SHP77 (cell line): ENCODE measurements at regions not wholly inside any gene's neighbourhood (a gene's known extent, or its start where the extent isn't known, plus 50 kb on each side); places are given as distances from the start of the nearest gene placed in this dataset.
A peak's percentile ranks its signal among the peaks of the same experiment; 100 is the strongest.

Source experiments
- DNase-seq, 2 experiments: peaks; one replicate each; lab custom pipeline; 2025; lab: John Stamatoyannopoulos, UW

- DNase-seq = no peak
Observed at GRCh38 chr6:81814370-81815076, 62.0 kb upstream of the TENT5A start.

GRCh38 chr6:81813305-81813704, 60.8 kb upstream of the TENT5A start:
- DNase-seq = no peak

- no peak for DNase-seq
Observed at GRCh38 chr6:81812401-81812800, 59.9 kb upstream of the TENT5A start.

- peak in 1 of 2 experiments; percentile 15 for DNase-seq
Observed at GRCh38 chr6:81808851-81809570, 56.5 kb upstream of the TENT5A start.

GRCh38 chr6:81806793-81807565, 54.5 kb upstream of the TENT5A start:
- peak; percentile 86 to 91 for DNase-seq

- no peak for DNase-seq
Observed at GRCh38 chr6:81802356-81802755, 49.9 kb upstream of the TENT5A start.
